ENCODE measurements at regions not wholly inside any gene's neighbourhood (a gene's known extent, or its start where the extent isn't known, plus 50 kb on each side); places are given as distances from the start of the nearest gene placed in this dataset.

GRCh38 chr4:19401301-19402080 lies 850.2 kb upstream of the SLIT2 start:
- TF ChIP-seq CTCF (conservative IDR thresholded peaks at IDR 0.05) (no peak), EZH2 (IDR thresholded peaks at IDR 0.05; ENCODE audit: low read depth) (no peak)

Measured in PC-9 (cell line).